K562 (cell line): ENCODE measurements at regions not wholly inside any gene's neighbourhood (a gene's known extent, or its start where the extent isn't known, plus 50 kb on each side); places are given as distances from the start of the nearest gene placed in this dataset.

Experiments
- OTX1 ChIP-seq: fragments of 450-650 bp; formaldehyde crosslinking; IDR thresholded peaks from 2 replicates; pipeline ENCODE4 v1.4.0; 2022; ENCODE audit warnings: mild to moderate bottlenecking
- POLR3G ChIP-seq: IDR thresholded peaks from 2 replicates; pipeline ENCODE4 v1.6.1; 2011; ENCODE audit not compliant: insufficient read length, insufficient replicate concordance; ENCODE audit errors: extremely low read depth
- RAD21 ChIP-seq, 2 experiments: fragments of 250-450 bp in 1 of 2; fragments of 450-650 bp in 1 of 2; sonication (Bioruptor Pico) in 1 of 2; formaldehyde crosslinking in 1 of 2; IDR thresholded peaks in 1 of 2; conservative IDR thresholded peaks in 1 of 2; 2 replicates each; pipeline versions ENCODE4 v1.4.0 to v1.8.0; 2020 to 2022; ENCODE audit warnings: mild to moderate bottlenecking in 2 of 2, moderate library complexity in 1 of 2
- ZNF407 ChIP-seq: fragments of 450-650 bp; IDR thresholded peaks from 2 replicates; pipeline ENCODE4 v1.6.1; 2016; ENCODE audit warnings: low read depth

GRCh38 chr12:97203408-97203807 is 259.2 kb upstream of the RMST start (continued):
- TF ChIP-seq POLR3G = no peak
- TF ChIP-seq ZNF407 = no peak
- TF ChIP-seq RAD21 (CRISPR knock-in tag; conservative IDR thresholded peaks at IDR 0.05 in 1 of 2, IDR thresholded peaks at IDR 0.05 in 1 of 2) = no peak
- TF ChIP-seq OTX1 (CRISPR knock-in tag) = no peak
